GM23338 (cell line): ENCODE measurements at regions not wholly inside any gene's neighbourhood (a gene's known extent, or its start where the extent isn't known, plus 50 kb on each side); places are given as distances from the start of the nearest gene placed in this dataset.

Source experiments
- ATAC-seq: fragments of 200-7000 bp; cut with Tn5 transposase; 3 replicates; pipeline ENCODE4 v1.9.1; 2020
- DNase-seq: peaks from one replicate; pipeline ENCODE4 v3.0.0-alpha.2; 2015; ENCODE audit warnings: low spot score
- H2AFZ ChIP-seq: fragments of 200-600 bp; sonication (generic); 2 replicates; pipeline ENCODE4 v1.8.0; 2016; ENCODE audit warnings: antibody characterized with exemption, mild to moderate bottlenecking, moderate library complexity
- H3F3A ChIP-seq: fragments of 200-600 bp; sonication (generic); replicated peaks from 2 replicates; pipeline ENCODE4 v1.8.0; 2017; ENCODE audit warnings: antibody characterized with exemption, mixed run types, low read depth
- H3K27ac ChIP-seq: fragments of 200-600 bp; sonication (generic); 2 replicates; pipeline ENCODE4 v1.6.1; 2016; ENCODE audit warnings: low read depth
- H3K27me3 ChIP-seq: fragments of 200-600 bp; sonication (generic); 2 replicates; pipeline ENCODE4 v1.8.0; 2016; ENCODE audit warnings: mild to moderate bottlenecking, mixed run types, moderate library complexity; ENCODE audit not compliant: insufficient read depth
- H3K36me3 ChIP-seq: fragments of 200-600 bp; sonication (generic); 2 replicates; pipeline ENCODE4 v1.8.0; 2016; ENCODE audit warnings: mild to moderate bottlenecking; ENCODE audit not compliant: insufficient read depth
- H3K4me1 ChIP-seq: fragments of 200-600 bp; sonication (generic); 2 replicates; pipeline ENCODE4 v1.8.0; 2016; ENCODE audit warnings: mild to moderate bottlenecking, moderate library complexity; ENCODE audit not compliant: insufficient read depth
- H3K4me2 ChIP-seq: fragments of 200-600 bp; sonication (generic); 2 replicates; pipeline ENCODE4 v1.7.1; 2017; ENCODE audit warnings: mixed run types
- H3K4me3 ChIP-seq: fragments of 200-600 bp; sonication (generic); 2 replicates; pipeline ENCODE4 v1.6.1; 2016; ENCODE audit warnings: mixed run types
- H3K79me2 ChIP-seq: fragments of 200-600 bp; sonication (generic); replicated peaks from 2 replicates; pipeline ENCODE4 v1.8.0; 2017; ENCODE audit warnings: mild to moderate bottlenecking; ENCODE audit not compliant: insufficient read depth
- H3K9me2 ChIP-seq: fragments of 200-600 bp; sonication (generic); 2 replicates; pipeline ENCODE4 v1.8.0; 2017; ENCODE audit not compliant: insufficient read depth
- H4K20me1 ChIP-seq: fragments of 200-600 bp; sonication (generic); replicated peaks from 2 replicates; pipeline ENCODE4 v1.8.0; 2017; ENCODE audit warnings: mild to moderate bottlenecking; ENCODE audit not compliant: insufficient read depth
- H3K27ac Mint-ChIP-seq: 2 replicates; pipeline ENCODE4 v1.8.0; 2020; ENCODE audit warnings: inconsistent platforms, mild to moderate bottlenecking, moderate library complexity, mixed read lengths
- H3K27me3 Mint-ChIP-seq: 3 replicates; pipeline ENCODE4 v1.8.0; 2022; ENCODE audit warnings: low read depth, mild to moderate bottlenecking, moderate library complexity, mixed read lengths, inconsistent platforms; ENCODE audit not compliant: insufficient read depth, poor library complexity
- H3K36me3 Mint-ChIP-seq: 3 replicates; pipeline ENCODE4 v1.8.0; 2021; ENCODE audit warnings: low read depth, mild to moderate bottlenecking, inconsistent platforms, moderate library complexity, mixed read lengths
- H3K4me1 Mint-ChIP-seq: 3 replicates; pipeline ENCODE4 v1.8.0; 2020; ENCODE audit warnings: mild to moderate bottlenecking, inconsistent platforms, mixed read lengths
- H3K4me3 Mint-ChIP-seq: 3 replicates; pipeline ENCODE4 v1.8.0; 2021; ENCODE audit warnings: moderate library complexity, mild to moderate bottlenecking, inconsistent platforms, mixed read lengths
- H3K9me3 Mint-ChIP-seq: 3 replicates; pipeline ENCODE4 v1.8.0; 2020; ENCODE audit warnings: moderate library complexity, mild to moderate bottlenecking, inconsistent platforms, mixed read lengths
- CREB1 ChIP-seq: fragments of 250-450 bp; sonication (Bioruptor Pico); IDR thresholded peaks from 2 replicates; pipeline ENCODE4 v1.5.0; 2020; ENCODE audit warnings: low read depth, mild to moderate bottlenecking, moderate library complexity
- EZH2 ChIP-seq: fragments of 200-600 bp; sonication (generic); IDR thresholded peaks from one replicate; pipeline ENCODE4 v1.8.0; 2017; ENCODE audit warnings: antibody characterized with exemption, mild to moderate bottlenecking, low read depth; ENCODE audit not compliant: unreplicated experiment
- ZNF114 ChIP-seq: fragments of 250-450 bp; sonication (Bioruptor Pico); IDR thresholded peaks from 2 replicates; pipeline ENCODE4 v1.5.0; 2020; ENCODE audit warnings: mild to moderate bottlenecking, moderate library complexity
- TF ChIP-seq, protein P1 (sequence below): fragments of 250-450 bp; sonication (Bioruptor Pico); IDR thresholded peaks from 2 replicates; pipeline ENCODE4 v1.5.0; 2020; ENCODE audit warnings: mild to moderate bottlenecking, moderate library complexity
- TF ChIP-seq, protein P2 (sequence below), 2 experiments: fragments of 200-600 bp in 1 of 2; sonication (generic) in 1 of 2; conservative IDR thresholded peaks; 2 replicates each; pipeline versions ENCODE4 v1.5.1 to v1.6.1; 2016 to 2017; ENCODE audit warnings: antibody characterized with exemption in 2 of 2, low read depth in 2 of 2, mild to moderate bottlenecking in 2 of 2, moderate library complexity in 1 of 2

DNA sequence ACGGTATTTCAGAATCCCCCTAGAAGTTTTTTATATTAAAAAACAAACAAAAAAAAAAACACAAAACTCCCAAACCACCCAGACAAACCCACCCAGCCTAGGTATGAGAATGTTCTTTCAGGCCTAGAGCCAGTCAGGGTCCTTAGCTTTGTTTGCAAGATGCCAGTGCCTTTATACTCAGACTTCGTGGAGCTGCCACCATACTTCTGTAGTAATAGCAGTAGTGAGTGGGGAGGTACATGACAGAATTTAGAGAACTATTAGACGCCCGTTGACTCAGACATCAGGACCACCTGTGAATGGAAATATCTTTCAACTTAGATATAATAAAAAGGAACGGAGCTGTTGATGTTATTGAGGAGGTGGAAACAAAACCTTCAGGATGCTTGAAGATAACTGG is 138.2 kb upstream of the MKLN1 start (continued):
- TF ChIP-seq, protein P1, sequence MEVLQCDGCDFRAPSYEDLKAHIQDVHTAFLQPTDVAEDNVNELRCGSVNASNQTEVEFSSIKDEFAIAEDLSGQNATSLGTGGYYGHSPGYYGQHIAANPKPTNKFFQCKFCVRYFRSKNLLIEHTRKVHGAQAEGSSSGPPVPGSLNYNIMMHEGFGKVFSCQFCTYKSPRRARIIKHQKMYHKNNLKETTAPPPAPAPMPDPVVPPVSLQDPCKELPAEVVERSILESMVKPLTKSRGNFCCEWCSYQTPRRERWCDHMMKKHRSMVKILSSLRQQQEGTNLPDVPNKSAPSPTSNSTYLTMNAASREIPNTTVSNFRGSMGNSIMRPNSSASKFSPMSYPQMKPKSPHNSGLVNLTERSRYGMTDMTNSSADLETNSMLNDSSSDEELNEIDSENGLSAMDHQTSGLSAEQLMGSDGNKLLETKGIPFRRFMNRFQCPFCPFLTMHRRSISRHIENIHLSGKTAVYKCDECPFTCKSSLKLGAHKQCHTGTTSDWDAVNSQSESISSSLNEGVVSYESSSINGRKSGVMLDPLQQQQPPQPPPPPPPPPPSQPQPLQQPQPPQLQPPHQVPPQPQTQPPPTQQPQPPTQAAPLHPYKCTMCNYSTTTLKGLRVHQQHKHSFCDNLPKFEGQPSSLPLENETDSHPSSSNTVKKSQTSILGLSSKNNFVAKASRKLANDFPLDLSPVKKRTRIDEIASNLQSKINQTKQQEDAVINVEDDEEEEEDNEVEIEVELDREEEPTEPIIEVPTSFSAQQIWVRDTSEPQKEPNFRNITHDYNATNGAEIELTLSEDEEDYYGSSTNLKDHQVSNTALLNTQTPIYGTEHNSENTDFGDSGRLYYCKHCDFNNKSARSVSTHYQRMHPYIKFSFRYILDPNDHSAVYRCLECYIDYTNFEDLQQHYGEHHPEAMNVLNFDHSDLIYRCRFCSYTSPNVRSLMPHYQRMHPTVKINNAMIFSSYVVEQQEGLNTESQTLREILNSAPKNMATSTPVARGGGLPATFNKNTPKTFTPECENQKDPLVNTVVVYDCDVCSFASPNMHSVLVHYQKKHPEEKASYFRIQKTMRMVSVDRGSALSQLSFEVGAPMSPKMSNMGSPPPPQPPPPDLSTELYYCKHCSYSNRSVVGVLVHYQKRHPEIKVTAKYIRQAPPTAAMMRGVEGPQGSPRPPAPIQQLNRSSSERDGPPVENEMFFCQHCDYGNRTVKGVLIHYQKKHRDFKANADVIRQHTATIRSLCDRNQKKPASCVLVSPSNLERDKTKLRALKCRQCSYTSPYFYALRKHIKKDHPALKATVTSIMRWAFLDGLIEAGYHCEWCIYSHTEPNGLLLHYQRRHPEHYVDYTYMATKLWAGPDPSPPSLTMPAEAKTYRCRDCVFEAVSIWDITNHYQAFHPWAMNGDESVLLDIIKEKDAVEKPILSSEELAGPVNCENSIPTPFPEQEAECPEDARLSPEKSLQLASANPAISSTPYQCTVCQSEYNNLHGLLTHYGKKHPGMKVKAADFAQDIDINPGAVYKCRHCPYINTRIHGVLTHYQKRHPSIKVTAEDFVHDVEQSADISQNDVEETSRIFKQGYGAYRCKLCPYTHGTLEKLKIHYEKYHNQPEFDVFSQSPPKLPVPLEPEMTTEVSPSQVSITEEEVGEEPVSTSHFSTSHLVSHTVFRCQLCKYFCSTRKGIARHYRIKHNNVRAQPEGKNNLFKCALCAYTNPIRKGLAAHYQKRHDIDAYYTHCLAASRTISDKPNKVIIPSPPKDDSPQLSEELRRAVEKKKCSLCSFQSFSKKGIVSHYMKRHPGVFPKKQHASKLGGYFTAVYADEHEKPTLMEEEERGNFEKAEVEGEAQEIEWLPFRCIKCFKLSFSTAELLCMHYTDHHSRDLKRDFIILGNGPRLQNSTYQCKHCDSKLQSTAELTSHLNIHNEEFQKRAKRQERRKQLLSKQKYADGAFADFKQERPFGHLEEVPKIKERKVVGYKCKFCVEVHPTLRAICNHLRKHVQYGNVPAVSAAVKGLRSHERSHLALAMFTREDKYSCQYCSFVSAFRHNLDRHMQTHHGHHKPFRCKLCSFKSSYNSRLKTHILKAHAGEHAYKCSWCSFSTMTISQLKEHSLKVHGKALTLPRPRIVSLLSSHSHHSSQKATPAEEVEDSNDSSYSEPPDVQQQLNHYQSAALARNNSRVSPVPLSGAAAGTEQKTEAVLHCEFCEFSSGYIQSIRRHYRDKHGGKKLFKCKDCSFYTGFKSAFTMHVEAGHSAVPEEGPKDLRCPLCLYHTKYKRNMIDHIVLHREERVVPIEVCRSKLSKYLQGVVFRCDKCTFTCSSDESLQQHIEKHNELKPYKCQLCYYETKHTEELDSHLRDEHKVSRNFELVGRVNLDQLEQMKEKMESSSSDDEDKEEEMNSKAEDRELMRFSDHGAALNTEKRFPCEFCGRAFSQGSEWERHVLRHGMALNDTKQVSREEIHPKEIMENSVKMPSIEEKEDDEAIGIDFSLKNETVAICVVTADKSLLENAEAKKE (CRISPR knock-in tag), result no peak

GRCh38 chr7:131190146-131190545 is 137.5 kb upstream of the MKLN1 start:
- H3K4me3 Mint-ChIP-seq, result peak overlapping the region; percentile 7; the same call in 1 of the 3 replicates
- ATAC-seq (peak; percentile 95), DNase-seq (peak; percentile 95)
- Histone ChIP-seq H3K4me1 (peaks cover 32% of the 10 kb centered on the region), H3K36me3 (no peaks in the 10 kb centered on the region), H3K27me3 (no peaks in the 10 kb centered on the region), H3K9me2 (no peaks in the 10 kb centered on the region), H3K4me3 (no peak overlapping the region), H3K4me2 (peak overlapping the region; percentile 10), H3K27ac (peak overlapping the region; percentile 90), H4K20me1 (no peaks in the 10 kb centered on the region), H3F3A (no peaks in the 10 kb centered on the region), H3K79me2 (no peaks in the 10 kb centered on the region), H2AFZ (no peak overlapping the region)
- no peaks in the 10 kb centered on the region for H3K9me3 Mint-ChIP-seq
- peaks cover 13% of the 10 kb centered on the region for H3K27me3 Mint-ChIP-seq
- H3K27ac Mint-ChIP-seq, result peak overlapping the region; percentile 95
- peaks cover 51% of the 10 kb centered on the region for H3K4me1 Mint-ChIP-seq
- H3K36me3 Mint-ChIP-seq, result peaks cover 3% of the 10 kb centered on the region; the same call in 1 of the 3 replicates
- TF ChIP-seq, protein P2, sequence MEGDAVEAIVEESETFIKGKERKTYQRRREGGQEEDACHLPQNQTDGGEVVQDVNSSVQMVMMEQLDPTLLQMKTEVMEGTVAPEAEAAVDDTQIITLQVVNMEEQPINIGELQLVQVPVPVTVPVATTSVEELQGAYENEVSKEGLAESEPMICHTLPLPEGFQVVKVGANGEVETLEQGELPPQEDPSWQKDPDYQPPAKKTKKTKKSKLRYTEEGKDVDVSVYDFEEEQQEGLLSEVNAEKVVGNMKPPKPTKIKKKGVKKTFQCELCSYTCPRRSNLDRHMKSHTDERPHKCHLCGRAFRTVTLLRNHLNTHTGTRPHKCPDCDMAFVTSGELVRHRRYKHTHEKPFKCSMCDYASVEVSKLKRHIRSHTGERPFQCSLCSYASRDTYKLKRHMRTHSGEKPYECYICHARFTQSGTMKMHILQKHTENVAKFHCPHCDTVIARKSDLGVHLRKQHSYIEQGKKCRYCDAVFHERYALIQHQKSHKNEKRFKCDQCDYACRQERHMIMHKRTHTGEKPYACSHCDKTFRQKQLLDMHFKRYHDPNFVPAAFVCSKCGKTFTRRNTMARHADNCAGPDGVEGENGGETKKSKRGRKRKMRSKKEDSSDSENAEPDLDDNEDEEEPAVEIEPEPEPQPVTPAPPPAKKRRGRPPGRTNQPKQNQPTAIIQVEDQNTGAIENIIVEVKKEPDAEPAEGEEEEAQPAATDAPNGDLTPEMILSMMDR (conservative IDR thresholded peaks at IDR 0.05; ENCODE audit: low read depth in 2 of 2), result no peak
- TF ChIP-seq EZH2, result no peak
- TF ChIP-seq CREB1 (CRISPR knock-in tag), result 0 out of 2 replicates have a peak, but pooled peaks have one; percentile 25
- TF ChIP-seq ZNF114 (CRISPR knock-in tag), result no peak
- TF ChIP-seq, protein P1 (CRISPR knock-in tag), result peak; percentile 76; the same call in 1 of the 2 replicates
